NOMO-1 treated with dmso at 0.1 percent for 144 hours (cell line): ENCODE measurements at regions not wholly inside any gene's neighbourhood (a gene's known extent, or its start where the extent isn't known, plus 50 kb on each side); places are given as distances from the start of the nearest gene placed in this dataset.
A peak's percentile ranks its signal among the peaks of the same experiment; 100 is the strongest.
"Not testable (repeated sequence)": the region's sequence is repeated elsewhere in the genome, so short reads cannot be mapped to it uniquely, and the experiment has no call there.

Experiments
- DNase-seq: peaks from one replicate; lab custom pipeline; 2025; ENCODE audit not compliant: unreplicated experiment; lab: John Stamatoyannopoulos, UW

DNA sequence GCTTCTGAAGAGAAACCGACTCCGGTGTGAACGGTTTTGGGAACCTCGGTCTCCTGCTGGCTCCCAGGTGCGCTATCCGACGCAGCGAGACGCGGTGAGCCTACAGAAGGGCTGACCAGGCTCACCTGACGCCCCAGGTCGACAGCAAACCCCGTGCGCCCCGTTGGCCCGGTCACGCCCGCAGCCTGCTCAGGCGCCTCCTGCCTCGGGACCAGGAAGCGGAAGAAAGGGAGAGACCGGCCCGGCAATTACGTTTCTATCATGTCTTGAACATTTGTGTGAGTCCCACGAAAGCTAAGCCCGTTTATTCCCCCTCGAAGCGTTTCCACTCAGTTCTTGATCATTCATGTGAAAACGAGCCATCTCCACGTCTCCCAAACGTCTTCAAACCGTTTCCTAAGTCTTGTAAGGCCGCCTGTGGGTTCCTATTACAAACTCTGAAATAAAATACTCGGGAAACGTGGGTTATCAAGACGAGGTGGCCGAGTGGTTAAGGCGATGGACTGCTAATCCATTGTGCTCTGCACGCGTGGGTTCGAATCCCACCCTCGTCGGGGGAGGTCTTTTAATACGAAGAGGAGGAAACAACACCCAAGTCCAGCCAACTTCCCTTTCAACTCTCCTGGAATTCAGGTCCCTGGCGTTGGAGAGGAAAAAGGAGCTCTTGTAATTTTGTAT, 150.5 kb upstream of the PRSS16 start:
- peak; percentile 17 for DNase-seq

DNA sequence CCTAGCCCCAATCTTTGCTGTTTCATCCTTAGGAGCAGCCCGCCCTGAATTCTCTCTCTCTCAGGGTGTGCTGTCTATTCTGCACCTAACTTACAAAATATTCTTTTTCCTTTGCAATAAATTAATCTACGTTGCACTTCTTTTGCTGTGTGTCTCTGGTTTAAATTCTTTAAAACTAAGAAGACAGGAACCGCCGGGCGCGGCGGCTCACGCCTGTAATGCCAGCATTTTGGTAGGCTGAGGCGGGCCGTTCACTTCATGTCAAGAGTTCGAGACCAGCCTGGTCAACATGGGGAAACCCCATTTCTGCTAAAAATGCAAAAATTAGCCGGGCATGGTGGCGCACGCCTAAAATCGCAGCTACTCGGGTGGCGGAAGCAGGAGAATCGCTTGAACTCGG, 148.5 kb upstream of the PRSS16 start:
- DNase-seq, result no peak

DNA sequence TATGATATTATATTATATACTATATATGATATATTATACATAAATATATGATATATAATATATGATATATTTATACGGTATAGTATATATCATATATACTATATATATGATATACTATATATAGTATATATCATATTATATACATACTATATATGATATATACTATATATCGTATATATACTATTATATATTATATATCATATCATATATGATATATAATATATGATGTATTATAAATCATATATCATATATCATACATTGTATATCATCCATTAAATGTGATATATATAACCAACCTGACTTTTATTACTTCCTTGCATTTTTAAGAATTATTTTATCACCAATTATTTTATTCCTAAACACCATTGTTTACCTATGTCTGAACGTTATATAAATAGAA, 146.6 kb upstream of the PRSS16 start:
- no peak for DNase-seq

DNA sequence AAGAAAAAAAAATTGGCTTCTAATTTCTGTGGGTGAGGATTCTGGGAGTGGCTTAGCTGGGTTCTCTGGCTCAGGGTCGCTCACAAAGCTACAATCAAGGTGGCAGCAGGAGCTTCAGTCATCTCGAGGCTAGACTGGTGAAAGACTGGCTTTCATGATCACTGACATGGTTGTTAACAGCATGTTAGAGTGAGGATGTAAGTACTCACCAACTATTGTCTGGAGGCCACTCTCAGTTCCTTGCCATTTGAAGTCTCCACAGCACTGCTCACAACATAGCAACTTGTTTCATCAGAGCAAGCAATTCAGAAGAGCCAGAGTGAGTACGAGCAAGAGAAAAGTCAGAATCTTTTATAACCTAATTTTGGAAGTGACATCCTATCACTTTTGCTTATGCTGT, 145.7 kb upstream of the PRSS16 start:
- DNase-seq, result no peak

DNA sequence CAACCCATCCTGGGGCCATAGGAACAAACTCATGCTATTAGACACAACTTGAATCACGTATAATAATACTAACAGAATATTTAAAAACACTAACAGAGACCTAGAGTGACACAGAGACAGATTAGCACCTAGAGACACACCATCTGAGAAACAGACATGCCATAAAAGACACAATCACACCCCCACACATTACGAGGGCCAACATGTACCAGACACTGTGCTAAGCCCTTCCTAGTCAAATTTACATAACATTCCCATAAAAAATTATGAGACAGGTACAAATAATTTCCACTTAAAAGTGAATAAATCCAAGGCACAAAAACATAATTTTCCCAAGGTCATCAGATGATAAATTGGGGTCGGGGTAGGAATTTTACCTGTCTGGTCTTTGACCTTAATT, 141.1 kb upstream of the PRSS16 start:
- no peak for DNase-seq

DNA sequence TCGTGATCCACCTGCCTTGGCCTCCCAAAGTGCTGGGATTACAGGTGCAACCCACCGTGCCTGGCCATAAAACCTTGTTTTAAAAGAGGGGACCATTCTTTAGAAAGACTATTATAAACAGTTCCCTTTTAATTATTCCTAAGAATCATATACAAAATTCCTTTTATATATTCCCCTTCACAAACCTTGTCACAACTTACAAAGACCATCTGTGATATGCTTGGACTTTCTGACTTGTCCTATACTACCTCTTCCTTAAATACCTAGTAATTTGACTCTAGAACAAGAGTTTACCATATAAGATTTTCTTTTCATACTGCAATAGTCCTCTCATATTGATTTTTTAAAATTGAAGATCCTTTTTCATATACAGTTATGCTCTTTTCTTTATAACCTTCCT, 135.8 kb upstream of the PRSS16 start:
- no peak for DNase-seq

DNA sequence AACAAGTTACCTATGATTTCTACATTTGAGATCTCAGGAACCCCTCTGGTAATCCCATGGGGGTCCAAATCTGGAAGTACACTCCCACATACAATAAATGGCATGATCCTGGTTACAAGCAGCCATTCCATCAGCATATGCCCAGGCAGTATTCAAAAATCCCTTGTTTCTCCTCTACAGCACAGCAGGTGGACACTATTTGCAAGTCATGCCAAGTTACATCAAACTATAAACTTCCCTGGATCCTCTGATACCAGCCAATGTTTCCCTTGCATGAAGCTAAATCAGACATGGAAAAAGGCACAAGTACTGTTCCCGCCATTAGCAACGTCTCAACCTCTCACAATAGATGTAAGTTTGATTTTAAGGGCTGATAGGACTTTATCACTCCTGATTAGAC, 134.5 kb upstream of the PRSS16 start:
- no peak for DNase-seq

DNA sequence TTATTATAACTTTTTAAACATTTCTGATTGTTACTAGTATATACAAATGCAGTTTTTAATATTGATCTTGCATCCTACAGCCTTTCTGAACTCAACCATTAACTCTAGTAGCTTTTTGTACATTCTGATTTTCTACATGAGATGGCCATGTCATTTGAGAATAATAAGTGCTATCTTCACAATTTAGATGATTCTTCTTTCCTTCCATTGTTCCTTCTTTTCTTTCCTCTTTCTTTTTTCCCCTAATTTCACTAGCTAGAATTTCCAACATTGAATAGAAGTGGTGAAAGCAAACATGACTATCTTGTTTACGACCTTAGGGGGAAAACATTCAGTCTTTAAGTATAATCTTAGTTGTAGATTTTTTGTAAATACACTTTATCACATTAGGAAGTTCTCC, 128.2 kb upstream of the PRSS16 start:
- DNase-seq, result no peak

DNA sequence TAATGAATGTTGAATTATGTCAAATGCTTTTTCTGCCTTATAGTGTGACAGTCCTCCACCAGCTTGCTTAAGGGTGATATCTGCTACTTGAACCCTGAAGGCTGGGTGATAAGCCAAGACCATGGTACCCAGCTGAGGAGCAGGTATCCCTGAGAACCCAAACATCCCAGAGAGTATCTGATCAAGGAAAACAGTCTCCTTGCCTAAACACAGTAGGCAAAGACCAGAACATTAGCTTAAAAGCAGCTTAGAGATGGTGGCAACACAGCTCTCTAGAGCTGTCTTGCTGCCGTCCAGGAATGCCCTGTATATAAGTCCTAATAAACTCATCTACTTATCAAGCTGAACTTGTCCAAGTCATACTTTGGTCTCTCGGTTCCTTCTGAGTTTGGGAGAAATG, 127.7 kb upstream of the PRSS16 start:
- no peak for DNase-seq

DNA sequence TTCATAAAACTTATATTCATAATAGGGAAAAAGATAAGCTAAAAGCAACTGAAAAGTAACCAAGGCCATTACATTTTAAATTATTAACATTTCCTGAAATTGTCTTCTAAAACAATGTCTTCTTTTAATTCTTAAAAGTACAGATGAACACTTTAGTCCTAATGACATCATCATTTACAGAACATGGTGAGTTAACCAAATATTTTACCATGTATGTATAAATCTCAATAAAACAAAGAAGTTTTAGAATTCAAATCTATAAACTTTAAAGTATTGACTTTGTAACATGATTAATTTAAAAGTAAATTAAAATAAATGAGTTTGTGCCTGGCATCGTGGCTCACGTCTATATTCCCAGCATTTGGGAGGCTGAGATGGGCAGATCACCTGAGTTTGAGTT, 125.9 kb upstream of the PRSS16 start:
- no peak for DNase-seq

DNA sequence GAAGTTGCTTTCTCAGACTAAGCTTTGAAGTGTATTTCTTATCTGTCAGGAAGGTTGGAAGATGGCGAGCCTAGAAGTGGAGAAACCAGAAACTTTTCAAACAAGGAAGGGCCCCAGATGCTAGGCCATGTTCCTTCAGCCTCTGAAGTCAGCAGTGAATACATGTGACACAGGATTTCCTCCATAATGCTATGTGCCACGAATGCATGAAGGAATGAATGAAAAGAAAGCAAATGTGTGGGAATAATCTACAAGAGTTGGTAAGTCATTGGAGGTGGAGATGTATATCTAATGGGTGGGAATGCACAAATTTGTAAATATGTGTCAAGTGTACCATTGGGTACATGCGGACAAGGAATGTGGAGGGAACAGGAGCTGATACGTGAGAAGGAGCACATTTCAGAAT, 123.2 kb upstream of the PRSS16 start:
- DNase-seq, result no peak

DNA sequence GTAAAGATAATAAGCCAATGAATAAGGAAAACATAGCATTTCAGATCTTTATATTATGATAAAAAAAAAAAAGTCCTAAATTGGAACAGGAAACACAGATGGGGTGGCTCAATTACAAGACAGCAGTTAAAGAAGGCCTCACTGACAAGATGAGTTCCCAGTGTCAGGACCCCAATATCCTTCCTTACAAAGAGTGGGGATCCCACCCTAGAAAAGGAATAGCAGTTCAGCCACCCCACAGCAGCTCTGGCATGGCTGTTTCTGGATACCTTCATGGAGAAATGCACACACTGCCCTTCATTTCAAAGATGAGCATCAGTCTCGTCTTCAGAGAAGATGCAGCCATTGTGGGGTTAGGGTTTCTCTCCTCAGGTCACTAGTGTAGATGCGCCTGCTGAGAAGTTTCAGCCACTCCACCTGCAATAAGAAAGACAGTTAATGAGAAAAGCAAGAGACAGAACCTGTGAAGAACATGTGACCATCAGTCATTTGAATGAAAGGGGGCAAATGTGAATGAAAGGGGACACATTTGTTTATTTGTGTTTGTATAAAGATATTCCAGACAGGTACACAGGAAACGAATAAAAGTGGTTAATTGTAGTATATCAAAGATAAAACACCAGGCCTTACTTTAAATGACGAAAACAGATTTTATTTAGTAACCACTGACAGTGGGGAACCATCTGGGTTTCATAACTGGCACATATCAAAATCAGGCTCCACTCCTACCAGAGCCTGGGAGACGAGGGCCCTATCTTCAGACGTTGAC, 121.3 kb upstream of the PRSS16 start:
- no peak for DNase-seq

DNA sequence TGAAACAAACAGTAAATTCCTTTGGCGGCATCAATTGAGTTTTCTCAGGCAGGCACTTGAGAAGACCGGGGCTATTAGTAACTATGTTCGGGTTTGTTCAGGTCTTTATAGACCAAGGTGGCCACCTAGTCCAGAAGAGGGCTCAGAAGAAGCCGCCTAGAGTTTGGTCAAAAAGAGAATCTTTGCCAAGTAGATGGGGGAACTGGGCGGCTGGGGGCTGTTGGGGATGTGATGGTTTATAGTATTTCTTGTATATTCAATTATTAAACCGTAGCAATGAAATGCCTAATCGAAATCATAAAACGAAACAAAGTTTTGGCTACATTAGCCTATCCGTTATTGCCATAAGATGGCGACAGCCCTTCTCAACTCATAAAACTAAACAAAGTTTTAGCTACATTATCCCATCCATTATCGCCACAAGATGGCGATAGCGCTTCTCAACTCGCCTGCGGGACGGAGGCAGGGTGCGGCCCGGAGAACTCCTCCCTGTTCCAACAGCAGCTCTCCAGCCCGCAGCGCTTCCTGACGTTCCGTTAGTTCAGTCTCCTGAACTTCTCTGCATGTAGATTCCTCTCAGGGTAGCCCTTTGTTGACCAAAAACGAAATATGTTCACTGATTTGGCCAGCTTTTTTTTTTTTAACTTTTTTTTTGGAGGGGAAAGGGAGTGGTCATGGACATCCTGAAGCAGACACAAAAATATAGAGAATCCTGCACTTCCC, 120.5 kb upstream of the PRSS16 start:
- DNase-seq, result peak; percentile 84

DNA sequence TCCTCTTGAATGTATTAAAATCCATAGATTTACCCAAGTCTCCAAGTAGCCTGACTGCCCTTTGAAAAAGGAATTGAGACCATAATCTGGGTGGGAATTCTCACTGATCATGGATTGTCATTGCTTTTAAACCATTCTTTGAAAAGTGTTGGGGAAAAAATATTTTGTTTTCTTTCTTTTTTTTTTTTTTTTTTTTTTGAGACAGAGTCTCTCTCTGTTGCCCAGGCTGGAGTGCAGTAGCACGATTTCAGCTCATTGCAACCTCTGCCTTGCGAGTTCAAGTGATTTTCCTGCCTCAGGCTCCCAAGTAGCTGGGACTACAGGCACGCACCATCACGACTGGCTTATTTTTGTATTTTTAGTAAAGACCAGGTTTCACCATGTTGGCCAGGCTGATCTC, 119.6 kb upstream of the PRSS16 start:
- DNase-seq, result not testable (repeated sequence)

DNA sequence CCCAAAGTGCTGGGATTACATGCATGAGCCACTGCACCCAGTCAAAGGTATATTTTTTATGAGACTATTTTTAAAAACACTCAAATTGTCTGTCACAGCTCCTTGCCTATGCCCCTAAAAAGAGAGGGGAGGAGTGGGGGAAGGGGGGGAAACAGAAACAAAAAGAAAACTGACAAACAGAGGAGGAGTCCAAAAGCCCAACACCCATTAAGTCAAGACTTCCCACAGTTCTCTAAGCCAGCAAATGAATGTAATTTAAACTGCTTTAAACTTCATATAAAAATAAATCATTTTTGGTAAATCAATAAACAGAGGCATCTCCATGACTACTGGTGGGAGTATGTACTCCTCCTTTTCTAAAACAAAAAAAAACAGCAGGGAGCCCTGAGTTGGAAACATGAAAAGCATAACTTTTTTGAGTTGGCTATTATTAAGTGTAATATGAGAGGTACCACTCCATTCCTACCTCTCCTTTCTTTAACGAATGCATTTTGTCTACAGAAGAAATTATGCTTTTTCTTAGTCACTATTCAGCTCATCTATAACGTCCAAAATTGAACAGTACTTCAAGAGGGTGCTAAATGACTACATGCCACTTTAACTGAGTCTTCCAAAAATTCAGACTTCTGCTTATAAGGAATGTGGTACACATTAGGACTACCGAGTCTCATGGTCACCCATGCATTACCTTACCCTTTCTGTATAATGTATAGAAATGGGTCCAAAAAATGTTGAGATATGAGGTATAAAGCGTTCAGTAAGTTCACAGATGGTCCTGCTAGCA, 119.0 kb upstream of the PRSS16 start:
- DNase-seq, result no peak

DNA sequence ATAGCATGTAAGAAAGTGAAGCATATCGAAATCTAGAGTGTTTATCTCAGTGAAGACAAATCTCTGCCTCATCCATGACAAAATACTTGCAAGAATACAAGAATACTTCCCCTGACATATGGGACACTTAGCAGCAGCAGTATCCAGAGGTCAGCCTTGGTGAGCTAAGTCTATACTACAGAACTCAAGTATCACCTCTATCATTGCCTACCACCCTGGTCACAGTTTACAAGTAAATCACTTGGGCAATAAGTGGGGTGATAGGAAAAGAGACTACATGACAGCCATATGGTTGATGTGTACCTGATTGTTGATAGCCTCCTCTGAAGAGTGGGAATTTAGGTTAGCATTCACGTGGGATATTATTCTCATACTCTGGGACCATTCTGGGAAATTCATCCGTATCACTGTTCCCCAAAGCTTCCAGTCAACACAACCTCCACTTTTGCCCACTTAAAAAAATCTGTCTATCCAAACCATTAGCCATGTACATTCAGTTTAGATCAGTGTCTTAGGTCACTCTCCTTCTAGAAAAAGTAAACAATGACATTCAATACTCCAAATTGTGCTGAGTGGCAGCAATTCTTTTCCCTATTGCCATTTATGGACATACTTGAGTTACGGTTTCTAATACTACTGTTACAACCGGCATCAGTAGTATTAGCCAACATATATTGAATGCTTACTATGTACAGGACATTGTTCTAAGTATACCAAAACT, 118.2 kb upstream of the PRSS16 start:
- DNase-seq, result no peak

DNA sequence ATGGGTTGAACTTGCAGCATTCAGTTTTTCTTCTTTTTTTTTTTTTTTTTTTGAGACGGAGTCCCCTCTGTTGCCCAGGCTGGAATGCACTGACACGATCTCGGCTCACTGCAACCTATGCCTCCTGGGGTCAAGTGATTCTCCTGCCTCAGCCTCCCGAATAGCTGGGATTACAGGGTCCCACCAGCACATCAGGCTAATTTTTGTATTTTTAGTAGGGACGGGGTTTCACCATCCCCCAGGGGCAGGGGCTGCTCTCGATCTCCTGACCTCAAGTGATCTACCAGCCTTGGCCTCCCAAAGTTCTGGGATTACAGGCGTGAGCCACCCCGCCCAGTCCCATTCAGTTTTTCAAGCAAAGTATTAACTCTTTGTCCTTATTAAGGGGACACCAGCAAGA, 117.6 kb upstream of the PRSS16 start:
- no peak for DNase-seq

DNA sequence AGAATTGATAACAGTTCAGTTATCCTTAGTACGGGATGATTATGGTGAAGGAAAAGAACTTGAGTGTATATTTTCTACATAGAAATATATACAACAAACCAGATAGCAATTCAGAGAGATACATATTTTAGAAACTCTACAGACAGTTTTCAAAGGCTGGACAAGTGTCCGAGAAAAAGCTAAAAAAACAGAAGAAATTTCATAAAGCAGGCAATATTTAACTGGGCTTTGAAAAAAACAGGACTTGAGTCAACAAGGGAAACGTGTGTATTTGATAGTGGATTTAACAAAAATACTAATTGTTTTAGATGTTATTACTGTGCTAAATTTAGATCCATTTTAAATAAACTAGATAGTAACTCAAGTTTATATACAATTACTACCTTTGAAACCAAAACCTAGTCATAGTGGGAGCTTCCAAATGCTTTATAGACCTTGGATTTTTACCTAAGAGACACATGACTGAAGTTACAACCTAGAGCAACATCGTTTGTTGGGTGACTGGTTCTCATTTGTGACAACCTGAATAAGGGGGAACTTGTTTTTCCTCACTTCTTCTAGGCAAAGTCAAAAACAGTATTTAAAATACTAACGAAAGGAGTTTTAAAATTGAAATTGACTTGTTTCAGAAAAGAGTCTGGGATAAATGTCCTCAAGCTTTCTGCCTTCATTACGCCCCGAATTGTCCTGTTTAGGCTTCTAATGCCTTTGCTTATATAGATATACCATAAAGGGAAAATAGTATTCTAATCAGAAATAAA, 116.7 kb upstream of the PRSS16 start:
- DNase-seq, result no peak

DNA sequence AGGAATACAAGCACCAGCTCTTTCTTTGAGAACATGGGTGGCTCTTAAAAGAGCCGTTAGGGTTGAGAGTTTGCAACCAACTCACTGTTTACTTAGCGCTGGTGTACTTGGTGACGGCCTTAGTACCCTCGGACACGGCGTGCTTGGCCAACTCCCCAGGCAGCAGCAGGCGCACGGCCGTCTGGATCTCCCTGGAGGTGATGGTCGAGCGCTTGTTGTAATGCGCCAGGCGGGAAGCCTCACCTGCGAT, 115.3 kb upstream of the PRSS16 start:
- DNase-seq, result not testable (repeated sequence)

DNA sequence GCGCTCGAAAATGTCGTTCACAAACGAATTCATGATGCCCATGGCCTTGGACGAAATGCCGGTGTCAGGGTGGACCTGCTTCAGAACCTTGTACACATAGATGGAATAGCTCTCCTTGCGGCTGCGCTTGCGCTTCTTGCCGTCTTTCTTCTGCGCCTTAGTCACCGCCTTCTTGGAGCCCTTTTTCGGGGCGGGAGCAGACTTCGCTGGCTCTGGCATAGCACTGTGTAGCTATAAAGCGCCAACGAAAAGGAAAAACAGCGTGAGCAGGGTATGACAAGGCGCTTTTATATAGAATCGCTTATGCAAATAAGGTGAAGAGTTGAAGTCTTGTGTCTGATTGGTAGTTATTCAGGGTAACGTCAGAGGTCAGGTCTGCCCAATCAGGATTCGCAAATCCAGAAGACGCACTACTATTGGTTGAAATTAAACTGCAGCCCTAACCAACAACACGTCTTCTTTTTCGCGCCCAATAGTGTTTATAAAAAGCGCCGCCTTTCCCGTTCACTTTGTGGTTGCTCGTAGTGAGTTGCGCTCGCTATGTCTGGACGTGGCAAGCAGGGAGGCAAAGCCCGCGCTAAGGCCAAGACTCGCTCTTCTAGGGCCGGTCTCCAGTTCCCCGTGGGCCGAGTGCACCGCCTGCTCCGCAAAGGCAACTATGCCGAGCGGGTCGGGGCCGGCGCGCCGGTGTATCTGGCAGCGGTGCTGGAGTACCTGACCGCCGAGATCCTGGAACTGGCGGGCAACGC, 114.8 kb upstream of the PRSS16 start:
- DNase-seq, result peak; percentile 94
